Astrocyte of the cerebellum (primary cell): ENCODE measurements at regions not wholly inside any gene's neighbourhood (a gene's known extent, or its start where the extent isn't known, plus 50 kb on each side); places are given as distances from the start of the nearest gene placed in this dataset.

Source experiments
- DNase-seq: peaks from one replicate; pipeline ENCODE4 v3.0.0-alpha.2; 2011; ENCODE audit warnings: low read depth
- H3K4me3 ChIP-seq: 2 replicates; pipeline ENCODE4 v1.5.1; 2011; ENCODE audit warnings: mild to moderate bottlenecking, low read depth, low read length, moderate library complexity
- in situ Hi-C: cut with HindIII; loops from 2 replicates; pipeline ENCODE4 v1.10.0; 2017; ENCODE audit warnings: low sequenced_read_pairs
- TF ChIP-seq, protein P1 (sequence below): IDR thresholded peaks from 2 replicates; pipeline ENCODE4 v1.5.1; 2012; ENCODE audit warnings: low read length, low read depth, moderate library complexity, mild to moderate bottlenecking; ENCODE audit errors: missing control alignments

- in situ Hi-C loops = no loop called here
- no peak overlapping the region for H3K4me3 ChIP-seq
- TF ChIP-seq, protein P1, sequence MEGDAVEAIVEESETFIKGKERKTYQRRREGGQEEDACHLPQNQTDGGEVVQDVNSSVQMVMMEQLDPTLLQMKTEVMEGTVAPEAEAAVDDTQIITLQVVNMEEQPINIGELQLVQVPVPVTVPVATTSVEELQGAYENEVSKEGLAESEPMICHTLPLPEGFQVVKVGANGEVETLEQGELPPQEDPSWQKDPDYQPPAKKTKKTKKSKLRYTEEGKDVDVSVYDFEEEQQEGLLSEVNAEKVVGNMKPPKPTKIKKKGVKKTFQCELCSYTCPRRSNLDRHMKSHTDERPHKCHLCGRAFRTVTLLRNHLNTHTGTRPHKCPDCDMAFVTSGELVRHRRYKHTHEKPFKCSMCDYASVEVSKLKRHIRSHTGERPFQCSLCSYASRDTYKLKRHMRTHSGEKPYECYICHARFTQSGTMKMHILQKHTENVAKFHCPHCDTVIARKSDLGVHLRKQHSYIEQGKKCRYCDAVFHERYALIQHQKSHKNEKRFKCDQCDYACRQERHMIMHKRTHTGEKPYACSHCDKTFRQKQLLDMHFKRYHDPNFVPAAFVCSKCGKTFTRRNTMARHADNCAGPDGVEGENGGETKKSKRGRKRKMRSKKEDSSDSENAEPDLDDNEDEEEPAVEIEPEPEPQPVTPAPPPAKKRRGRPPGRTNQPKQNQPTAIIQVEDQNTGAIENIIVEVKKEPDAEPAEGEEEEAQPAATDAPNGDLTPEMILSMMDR = no peak
- no peak for DNase-seq
These were observed 132.0 kb upstream of the CARMIL1 start for GRCh38 chr6:25147223-25147622.

DNA sequence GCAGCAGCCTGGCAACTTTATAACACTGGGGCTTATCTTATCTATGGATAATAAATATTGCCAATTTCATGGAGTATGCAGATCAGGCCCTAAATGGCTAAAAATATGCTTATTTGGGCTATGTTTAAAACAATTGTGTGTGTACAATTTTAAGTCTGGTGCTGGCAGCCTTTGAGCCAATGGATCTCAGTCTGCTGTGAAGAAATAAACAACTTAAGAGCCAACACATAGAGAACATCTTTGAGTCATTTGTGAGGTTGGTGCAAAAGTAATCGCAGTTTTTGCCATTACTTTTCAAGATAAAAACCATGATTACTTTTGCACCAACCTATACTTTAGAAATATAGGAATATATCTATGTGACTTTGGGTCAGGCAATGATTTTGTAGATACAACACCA is 129.1 kb upstream of the CARMIL1 start:
- in situ Hi-C loops = no loop called here

DNA sequence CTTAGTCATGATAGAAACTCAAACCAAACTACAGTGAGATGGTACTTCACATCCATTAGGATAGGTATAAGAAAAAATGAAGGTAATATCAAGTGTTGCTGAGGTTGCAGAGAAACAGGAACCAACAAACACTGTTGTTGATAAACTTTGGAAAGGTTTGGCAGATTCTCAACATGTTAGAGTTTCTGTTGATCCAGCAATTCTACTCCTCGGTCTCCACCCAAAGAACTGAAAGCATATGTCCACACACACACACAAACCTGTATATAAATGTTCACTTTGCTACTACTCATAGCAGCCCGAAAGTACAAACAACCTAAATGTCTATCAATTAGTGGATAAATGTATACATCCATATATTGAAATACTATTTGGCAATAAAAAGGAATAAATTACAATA is 128.3 kb upstream of the CARMIL1 start:
- TF ChIP-seq, protein P1 = no peak
- in situ Hi-C loops = no loop called here
- DNase-seq = no peak
- no peak overlapping the region for H3K4me3 ChIP-seq

More for the DNA sequence above, 129.1 kb upstream of the CARMIL1 start:
- TF ChIP-seq, protein P1 = no peak
- H3K4me3 ChIP-seq = no peak overlapping the region
- no peak for DNase-seq

DNA sequence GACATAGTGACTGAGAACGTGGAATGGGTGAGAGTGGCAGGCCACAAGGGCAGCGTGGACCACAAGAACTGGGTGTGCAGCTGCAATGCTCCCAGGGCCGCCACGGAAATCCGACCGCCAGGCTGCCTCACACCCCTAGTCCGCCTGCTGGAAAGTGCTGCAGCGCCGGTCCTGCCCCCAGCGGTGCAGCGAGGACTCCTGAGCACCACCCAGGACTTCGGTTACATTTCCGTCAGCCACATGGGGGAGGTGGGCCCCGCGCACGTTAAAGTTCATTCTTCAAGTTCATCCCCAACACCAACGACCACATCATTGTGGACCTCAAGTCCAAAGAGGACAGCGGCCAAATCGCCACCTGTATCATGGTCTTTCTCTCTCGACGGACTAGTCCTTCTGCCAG is 126.1 kb upstream of the CARMIL1 start:
- DNase-seq = no peak
- TF ChIP-seq, protein P1 = no peak
- in situ Hi-C loops = no loop called here
- H3K4me3 ChIP-seq = no peak overlapping the region

- in situ Hi-C loops = no loop called here
- H3K4me3 ChIP-seq = no peak overlapping the region
- no peak for DNase-seq
- TF ChIP-seq, protein P1 = no peak
These were observed 125.1 kb upstream of the CARMIL1 start for GRCh38 chr6:25154034-25154596.

DNA sequence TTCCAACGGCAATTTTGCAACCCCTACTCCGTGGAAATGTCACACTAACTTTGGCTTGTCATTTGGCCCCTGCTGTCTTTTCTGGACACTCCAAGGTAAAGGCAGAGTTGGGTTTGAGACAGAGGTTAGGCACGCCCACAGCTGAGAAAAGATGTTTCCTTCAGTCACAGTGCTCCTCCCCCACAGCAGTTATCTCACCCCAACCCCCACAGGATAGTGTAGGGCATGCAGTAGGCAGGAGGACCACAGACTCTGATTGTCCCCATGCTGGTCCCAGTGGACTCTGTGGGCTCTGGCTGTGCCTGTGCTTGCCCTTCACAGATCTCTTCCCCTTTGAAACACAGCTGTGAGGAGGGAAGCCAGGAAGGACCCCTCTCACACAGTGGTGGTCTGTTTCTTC is 124.0 kb upstream of the CARMIL1 start:
- TF ChIP-seq, protein P1 = no peak
- in situ Hi-C loops = no loop called here
- DNase-seq = no peak
- no peak overlapping the region for H3K4me3 ChIP-seq

DNA sequence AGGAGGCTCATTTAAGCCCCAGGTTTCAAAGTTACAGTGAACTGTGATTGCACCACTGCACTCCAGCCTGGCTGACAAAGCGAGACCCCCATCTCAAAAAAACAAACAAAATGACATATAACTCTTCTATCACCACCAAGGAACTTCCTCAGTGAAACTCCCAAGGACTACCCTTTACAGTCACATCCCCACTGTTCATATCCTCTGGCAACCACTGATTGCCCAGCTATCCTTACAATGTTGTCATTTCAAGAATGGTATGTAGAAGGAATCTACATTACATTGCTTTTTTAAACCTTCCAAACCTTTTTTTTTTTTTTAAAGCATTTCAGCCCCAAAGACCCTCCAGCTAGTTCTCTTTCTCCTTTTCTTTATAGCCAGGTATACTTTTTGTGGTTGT is 123.1 kb upstream of the CARMIL1 start:
- TF ChIP-seq, protein P1 = no peak
- DNase-seq = no peak
- in situ Hi-C loops = no loop called here
- no peak overlapping the region for H3K4me3 ChIP-seq
